ENCODE measurements at regions not wholly inside any gene's neighbourhood (a gene's known extent, or its start where the extent isn't known, plus 50 kb on each side); places are given as distances from the start of the nearest gene placed in this dataset.

GRCh38 chr3:117979466-117979865 lies 1055.2 kb downstream of the IGSF11 start:
- H3K9me3 Mint-ChIP-seq: no peaks in the 10 kb centered on the region
- H3K36me3 Mint-ChIP-seq (ENCODE audit: low read depth): no peaks in the 10 kb centered on the region
- intact Hi-C loops (cut with micrococcal nuclease): no loop called here
- H3K27me3 Mint-ChIP-seq (ENCODE audit: insufficient read depth): no peaks in the 10 kb centered on the region
- no peak overlapping the region for H3K4me3 Mint-ChIP-seq
- DNase-seq (ENCODE audit: low spot score): no peak
- no peak overlapping the region for H3K27ac Mint-ChIP-seq
- no peaks in the 10 kb centered on the region for H3K4me1 Mint-ChIP-seq (ENCODE audit: low read depth)

GRCh38 chr3:117987256-117987655 lies 1047.4 kb downstream of the IGSF11 start:
- H3K4me1 Mint-ChIP-seq (ENCODE audit: low read depth): no peaks in the 10 kb centered on the region

GRCh38 chr3:117989982-117990381 lies 1044.7 kb downstream of the IGSF11 start:
- intact Hi-C loops (cut with micrococcal nuclease): no loop called here
- DNase-seq (ENCODE audit: low spot score): no peak
- no peak overlapping the region for H3K4me3 Mint-ChIP-seq

More at GRCh38 chr3:117987256-117987655, 1047.4 kb downstream of the IGSF11 start:
- Mint-ChIP-seq H3K27ac (no peak overlapping the region), H3K9me3 (no peaks in the 10 kb centered on the region), H3K27me3 (ENCODE audit: insufficient read depth) (no peaks in the 10 kb centered on the region), H3K36me3 (ENCODE audit: low read depth) (no peaks in the 10 kb centered on the region), H3K4me3 (no peak overlapping the region)
- DNase-seq (ENCODE audit: low spot score): no peak
- intact Hi-C loops (cut with micrococcal nuclease): no loop called here

GRCh38 chr3:117990627-117991026 lies 1044.0 kb downstream of the IGSF11 start:
- H3K27me3 Mint-ChIP-seq (ENCODE audit: insufficient read depth): peaks cover 5% of the 10 kb centered on the region
- no peaks in the 10 kb centered on the region for H3K9me3 Mint-ChIP-seq
- no peak for DNase-seq (ENCODE audit: low spot score)
- intact Hi-C loops (cut with micrococcal nuclease): no loop called here
- no peak overlapping the region for H3K27ac Mint-ChIP-seq
- H3K4me3 Mint-ChIP-seq: no peak overlapping the region
- no peaks in the 10 kb centered on the region for H3K36me3 Mint-ChIP-seq (ENCODE audit: low read depth)
- no peaks in the 10 kb centered on the region for H3K4me1 Mint-ChIP-seq (ENCODE audit: low read depth)

More at GRCh38 chr3:117989982-117990381, 1044.7 kb downstream of the IGSF11 start:
- no peaks in the 10 kb centered on the region for H3K9me3 Mint-ChIP-seq
- H3K36me3 Mint-ChIP-seq (ENCODE audit: low read depth): no peaks in the 10 kb centered on the region
- H3K4me1 Mint-ChIP-seq (ENCODE audit: low read depth): no peaks in the 10 kb centered on the region
- H3K27me3 Mint-ChIP-seq (ENCODE audit: insufficient read depth): peaks cover 2% of the 10 kb centered on the region
- no peak overlapping the region for H3K27ac Mint-ChIP-seq

DNA sequence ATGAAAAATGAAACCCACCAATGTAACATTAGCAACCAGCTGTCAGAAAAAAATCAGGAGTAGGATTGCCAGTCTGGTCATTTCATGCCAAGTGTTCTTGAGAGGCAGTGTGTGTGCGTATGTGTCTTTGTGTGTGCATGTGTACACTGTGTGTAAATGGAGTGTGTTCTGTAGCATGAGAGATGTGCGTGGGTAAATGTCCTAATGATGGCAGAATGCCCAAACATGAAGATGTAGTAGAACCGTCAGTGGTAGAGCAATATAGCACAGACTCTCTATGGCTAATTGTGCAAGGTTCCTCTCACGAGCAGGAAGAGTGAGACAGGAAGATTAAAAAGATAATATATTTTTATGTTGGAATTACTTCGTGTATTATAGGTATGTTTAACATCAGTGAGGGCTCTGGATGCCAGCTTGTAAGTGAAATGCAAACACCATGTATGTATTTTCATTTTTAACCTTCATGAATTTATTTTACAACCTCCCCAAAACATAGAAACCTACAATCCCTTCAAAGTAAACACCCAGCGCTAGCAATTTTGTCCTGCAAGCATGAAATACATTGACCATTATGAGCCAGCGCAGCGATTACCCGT lies 1038.7 kb downstream of the IGSF11 start:
- H3K27me3 Mint-ChIP-seq (ENCODE audit: insufficient read depth): peaks cover 5% of the 10 kb centered on the region
- H3K4me3 Mint-ChIP-seq: no peak overlapping the region
- no peaks in the 10 kb centered on the region for H3K36me3 Mint-ChIP-seq (ENCODE audit: low read depth)
- no peaks in the 10 kb centered on the region for H3K9me3 Mint-ChIP-seq
- H3K4me1 Mint-ChIP-seq (ENCODE audit: low read depth): no peaks in the 10 kb centered on the region
- no peak overlapping the region for H3K27ac Mint-ChIP-seq
- no peak for DNase-seq (ENCODE audit: low spot score)
- intact Hi-C loops (cut with micrococcal nuclease): loop anchor here (2.0 kb wide), 1 partner anchor 977 kb away; no protein-coding TSS in a partner anchor

DNA sequence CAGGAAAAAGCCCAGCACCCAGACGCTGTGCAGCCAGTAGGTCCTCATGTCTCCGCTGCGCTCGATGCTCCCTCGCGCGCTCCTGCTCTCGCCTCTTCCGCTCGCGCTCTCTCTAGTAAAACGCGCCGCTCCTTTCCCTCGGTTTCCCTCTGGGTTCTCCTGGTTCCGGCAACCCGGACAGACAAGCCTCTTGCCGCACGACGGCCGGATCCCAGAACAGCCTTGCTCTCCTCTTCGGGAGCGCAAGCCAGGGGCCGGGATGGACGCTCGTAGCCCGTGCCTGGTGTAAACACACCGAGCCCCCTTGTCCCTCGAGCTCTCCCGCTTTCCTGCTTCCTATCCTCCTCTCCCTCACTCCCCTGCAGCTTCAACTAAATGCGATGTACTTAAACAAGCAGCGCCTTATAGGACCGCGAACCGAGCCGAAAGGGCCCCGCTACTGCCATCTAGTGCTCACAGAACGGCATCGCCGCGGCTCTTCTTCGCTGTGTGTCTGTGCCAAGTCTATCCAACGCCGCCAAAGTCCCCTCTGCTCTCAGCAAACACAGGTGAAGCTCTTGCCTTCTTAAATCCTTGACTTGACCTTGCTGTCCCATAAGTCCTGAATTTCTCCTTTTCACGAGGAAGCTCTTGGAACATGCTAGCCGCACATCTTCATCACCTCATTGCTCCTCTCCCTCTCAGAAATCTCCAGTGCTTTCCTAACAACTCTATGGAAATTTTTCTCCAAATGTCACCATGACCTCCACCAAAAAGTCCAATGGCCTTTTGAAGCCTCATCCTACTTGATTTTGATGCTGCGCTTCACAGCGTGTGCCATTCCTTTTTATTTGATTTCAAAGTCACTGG lies 1037.2 kb downstream of the IGSF11 start:
- no peak overlapping the region for H3K27ac Mint-ChIP-seq
- H3K27me3 Mint-ChIP-seq (ENCODE audit: insufficient read depth): peaks cover 5% of the 10 kb centered on the region
- intact Hi-C loops (cut with micrococcal nuclease): loop anchor here (2.0 kb wide), 1 partner anchor 979 kb away; no protein-coding TSS in a partner anchor
- H3K36me3 Mint-ChIP-seq (ENCODE audit: low read depth): no peaks in the 10 kb centered on the region
- H3K9me3 Mint-ChIP-seq: no peaks in the 10 kb centered on the region
- H3K4me3 Mint-ChIP-seq: no peak overlapping the region
- no peaks in the 10 kb centered on the region for H3K4me1 Mint-ChIP-seq (ENCODE audit: low read depth)
- peak; percentile 32 for DNase-seq (ENCODE audit: low spot score)

GRCh38 chr3:117998071-117998470 lies 1036.6 kb downstream of the IGSF11 start:
- intact Hi-C loops (cut with micrococcal nuclease): no loop called here
- H3K9me3 Mint-ChIP-seq: no peaks in the 10 kb centered on the region
- H3K27me3 Mint-ChIP-seq (ENCODE audit: insufficient read depth): peaks cover 5% of the 10 kb centered on the region
- no peak overlapping the region for H3K27ac Mint-ChIP-seq
- no peak overlapping the region for H3K4me3 Mint-ChIP-seq
- H3K36me3 Mint-ChIP-seq (ENCODE audit: low read depth): no peaks in the 10 kb centered on the region
- no peaks in the 10 kb centered on the region for H3K4me1 Mint-ChIP-seq (ENCODE audit: low read depth)
- DNase-seq (ENCODE audit: low spot score): no peak

- no peak overlapping the region for H3K27ac Mint-ChIP-seq
- DNase-seq (ENCODE audit: low spot score): no peak
- no peak overlapping the region for H3K4me3 Mint-ChIP-seq
- intact Hi-C loops (cut with micrococcal nuclease): no loop called here
- no peaks in the 10 kb centered on the region for H3K36me3 Mint-ChIP-seq (ENCODE audit: low read depth)
- peaks cover 2% of the 10 kb centered on the region for H3K27me3 Mint-ChIP-seq (ENCODE audit: insufficient read depth)
- no peaks in the 10 kb centered on the region for H3K9me3 Mint-ChIP-seq
- no peaks in the 10 kb centered on the region for H3K4me1 Mint-ChIP-seq (ENCODE audit: low read depth)
Observed at GRCh38 chr3:118000219-118000618, 1034.4 kb downstream of the IGSF11 start.

DNA sequence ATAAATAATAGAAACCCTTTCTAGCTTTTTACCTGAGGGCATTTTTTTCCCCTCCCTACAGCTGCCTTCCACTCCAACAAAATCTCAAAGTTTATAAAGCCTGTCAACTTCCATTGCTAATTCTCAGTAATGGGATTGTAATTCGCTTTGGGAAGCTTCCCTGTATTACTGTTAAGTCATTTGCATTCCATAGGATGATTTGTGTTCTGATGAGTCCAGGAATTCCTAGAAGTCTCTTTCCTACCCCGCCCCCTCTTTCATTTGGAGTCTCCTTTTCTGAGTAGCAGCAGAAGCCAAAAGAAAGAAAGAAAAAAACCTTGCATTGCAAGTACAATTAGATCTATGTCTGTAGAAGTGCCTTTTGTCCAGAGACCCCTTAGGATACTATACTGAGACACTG lies 1033.3 kb downstream of the IGSF11 start:
- intact Hi-C loops (cut with micrococcal nuclease): no loop called here

DNA sequence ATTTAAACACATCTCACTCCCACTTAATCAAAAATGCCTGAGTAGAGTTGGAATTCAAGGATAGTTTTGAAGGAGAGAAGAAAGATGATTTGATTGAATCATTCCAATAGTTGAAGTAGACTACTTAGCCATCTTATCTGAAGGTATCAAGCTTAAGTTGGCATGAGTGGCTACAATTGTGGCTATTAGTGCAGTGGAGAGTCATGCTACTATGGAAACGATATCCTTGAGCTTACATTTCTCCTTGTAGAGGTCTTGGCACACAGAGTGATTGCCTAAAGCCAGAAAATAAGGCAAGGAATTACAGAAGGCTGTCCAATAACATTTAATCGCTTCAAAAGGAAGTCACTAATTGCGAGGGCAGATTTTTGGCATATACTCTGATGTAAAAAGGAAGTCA lies 1022.7 kb downstream of the IGSF11 start:
- Mint-ChIP-seq H3K4me3 (no peak overlapping the region), H3K9me3 (peaks cover 15% of the 10 kb centered on the region), H3K27me3 (ENCODE audit: insufficient read depth) (no peaks in the 10 kb centered on the region), H3K4me1 (ENCODE audit: low read depth) (no peaks in the 10 kb centered on the region), H3K27ac (no peak overlapping the region), H3K36me3 (ENCODE audit: low read depth) (no peaks in the 10 kb centered on the region)
- no peak for DNase-seq (ENCODE audit: low spot score)
- intact Hi-C loops (cut with micrococcal nuclease): no loop called here

More for the DNA sequence above, 1033.3 kb downstream of the IGSF11 start:
- Mint-ChIP-seq H3K27me3 (ENCODE audit: insufficient read depth) (no peaks in the 10 kb centered on the region), H3K4me3 (no peak overlapping the region), H3K36me3 (ENCODE audit: low read depth) (no peaks in the 10 kb centered on the region), H3K9me3 (no peaks in the 10 kb centered on the region), H3K4me1 (ENCODE audit: low read depth) (no peaks in the 10 kb centered on the region), H3K27ac (no peak overlapping the region)
- DNase-seq (ENCODE audit: low spot score): no peak

- no peaks in the 10 kb centered on the region for H3K36me3 Mint-ChIP-seq (ENCODE audit: low read depth)
- no peaks in the 10 kb centered on the region for H3K27me3 Mint-ChIP-seq (ENCODE audit: insufficient read depth)
- H3K4me3 Mint-ChIP-seq: no peak overlapping the region
- no peak for DNase-seq (ENCODE audit: low spot score)
- no peak overlapping the region for H3K27ac Mint-ChIP-seq
- intact Hi-C loops (cut with micrococcal nuclease): no loop called here
- peaks cover 31% of the 10 kb centered on the region for H3K9me3 Mint-ChIP-seq
- no peaks in the 10 kb centered on the region for H3K4me1 Mint-ChIP-seq (ENCODE audit: low read depth)
Observed at GRCh38 chr3:118029049-118029448, 1005.6 kb downstream of the IGSF11 start.

- Mint-ChIP-seq H3K27me3 (ENCODE audit: insufficient read depth) (no peaks in the 10 kb centered on the region), H3K4me1 (ENCODE audit: low read depth) (no peaks in the 10 kb centered on the region), H3K27ac (no peak overlapping the region), H3K9me3 (peaks cover 25% of the 10 kb centered on the region), H3K36me3 (ENCODE audit: low read depth) (no peaks in the 10 kb centered on the region), H3K4me3 (no peak overlapping the region)
- intact Hi-C loops (cut with micrococcal nuclease): no loop called here
- no peak for DNase-seq (ENCODE audit: low spot score)
Observed at GRCh38 chr3:118036215-118036614, 998.4 kb downstream of the IGSF11 start.

- intact Hi-C loops (cut with micrococcal nuclease): no loop called here
Observed at GRCh38 chr3:118055381-118055780, 979.3 kb downstream of the IGSF11 start.

More at GRCh38 chr3:118055381-118055780, 979.3 kb downstream of the IGSF11 start:
- Mint-ChIP-seq H3K27ac (no peak overlapping the region), H3K4me1 (ENCODE audit: low read depth) (no peaks in the 10 kb centered on the region), H3K9me3 (peaks cover 8% of the 10 kb centered on the region), H3K36me3 (ENCODE audit: low read depth) (no peaks in the 10 kb centered on the region), H3K27me3 (ENCODE audit: insufficient read depth) (no peaks in the 10 kb centered on the region), H3K4me3 (no peak overlapping the region)
- DNase-seq (ENCODE audit: low spot score): no peak
